ENCODE measurements at regions not wholly inside any gene's neighbourhood (a gene's known extent, or its start where the extent isn't known, plus 50 kb on each side); places are given as distances from the start of the nearest gene placed in this dataset.
"Not testable (repeated sequence)": the region's sequence is repeated elsewhere in the genome, so short reads cannot be mapped to it uniquely, and the experiment has no call there.

DNA sequence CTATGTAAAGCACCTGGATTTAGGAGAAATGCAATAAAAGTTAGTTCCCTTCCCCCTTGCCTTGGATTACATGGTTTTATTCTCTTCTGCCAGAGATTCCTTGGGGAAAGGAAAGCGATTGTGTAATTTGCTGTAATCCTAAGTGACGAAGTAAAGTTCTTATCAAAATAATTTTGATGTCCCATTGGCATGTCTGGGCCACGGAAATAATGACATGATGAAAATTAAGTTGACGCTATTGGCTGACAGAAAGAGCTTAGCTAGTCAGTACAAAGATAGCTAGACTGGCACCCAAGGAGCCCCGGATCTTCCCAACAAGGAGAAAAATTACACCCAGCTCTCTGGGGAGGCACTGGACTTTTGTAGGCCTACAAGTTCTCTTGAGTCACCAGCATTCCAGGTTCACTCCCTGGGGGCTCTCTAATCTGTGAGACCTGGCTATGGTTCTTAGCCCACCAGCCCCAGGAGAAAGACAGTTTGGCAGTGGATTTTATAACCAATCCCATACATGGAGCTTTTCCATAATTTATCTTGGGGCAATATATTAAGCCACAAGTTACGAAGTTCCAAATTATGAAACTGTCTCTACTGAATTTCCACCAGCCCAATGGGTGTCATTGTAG lies 59.9 kb downstream of the FOXA2 start:
- Histone ChIP-seq H3K27ac (no peak overlapping the region), H3K27me3 (peaks cover 0 to 40% (median 0%) of the 10 kb centered on the region in 4 donors), H3K9me3 (no peaks in the 10 kb centered on the region), H3K4me1 (no peaks in the 10 kb centered on the region), H3K4me3 (no peak overlapping the region), H3K36me3 (no peaks in the 10 kb centered on the region)
- DNase-seq, result no peak
- TF ChIP-seq, protein P1, sequence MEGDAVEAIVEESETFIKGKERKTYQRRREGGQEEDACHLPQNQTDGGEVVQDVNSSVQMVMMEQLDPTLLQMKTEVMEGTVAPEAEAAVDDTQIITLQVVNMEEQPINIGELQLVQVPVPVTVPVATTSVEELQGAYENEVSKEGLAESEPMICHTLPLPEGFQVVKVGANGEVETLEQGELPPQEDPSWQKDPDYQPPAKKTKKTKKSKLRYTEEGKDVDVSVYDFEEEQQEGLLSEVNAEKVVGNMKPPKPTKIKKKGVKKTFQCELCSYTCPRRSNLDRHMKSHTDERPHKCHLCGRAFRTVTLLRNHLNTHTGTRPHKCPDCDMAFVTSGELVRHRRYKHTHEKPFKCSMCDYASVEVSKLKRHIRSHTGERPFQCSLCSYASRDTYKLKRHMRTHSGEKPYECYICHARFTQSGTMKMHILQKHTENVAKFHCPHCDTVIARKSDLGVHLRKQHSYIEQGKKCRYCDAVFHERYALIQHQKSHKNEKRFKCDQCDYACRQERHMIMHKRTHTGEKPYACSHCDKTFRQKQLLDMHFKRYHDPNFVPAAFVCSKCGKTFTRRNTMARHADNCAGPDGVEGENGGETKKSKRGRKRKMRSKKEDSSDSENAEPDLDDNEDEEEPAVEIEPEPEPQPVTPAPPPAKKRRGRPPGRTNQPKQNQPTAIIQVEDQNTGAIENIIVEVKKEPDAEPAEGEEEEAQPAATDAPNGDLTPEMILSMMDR (IDR thresholded peaks at IDR 0.05), result no peak
- TF ChIP-seq POLR2A (IDR thresholded peaks at IDR 0.05), result no peak
- intact Hi-C loops (cut with DNase I), result no loop called here
- WGBS, 2 donors, result 63 to 65% methylated on average over 6 of the region's 6 CpGs

- Histone ChIP-seq H3K9me3 (no peaks in the 10 kb centered on the region), H3K4me1 (no peaks in the 10 kb centered on the region), H3K27ac (no peak overlapping the region), H3K27me3 (peaks cover 0 to 36% (median 0%) of the 10 kb centered on the region in 4 donors), H3K4me3 (no peak overlapping the region), H3K36me3 (no peaks in the 10 kb centered on the region)
- intact Hi-C loops (cut with DNase I), result no loop called here
- no peak for DNase-seq
- TF ChIP-seq, protein P1 (IDR thresholded peaks at IDR 0.05), result no peak
- TF ChIP-seq POLR2A (IDR thresholded peaks at IDR 0.05), result no peak
- 72 to 78% methylated on average over 15 of the region's 15 CpGs for WGBS, 2 donors
Observed at GRCh38 chr20:22523499-22524392, 60.6 kb downstream of the FOXA2 start.

GRCh38 chr20:22523128-22523498 lies 61.3 kb downstream of the FOXA2 start:
- DNase-seq, result no peak
- intact Hi-C loops (cut with DNase I), result no loop called here
- Histone ChIP-seq H3K27me3 (peaks cover 0 to 36% (median 0%) of the 10 kb centered on the region in 4 donors), H3K27ac (no peak overlapping the region), H3K36me3 (no peaks in the 10 kb centered on the region), H3K4me3 (no peak overlapping the region), H3K4me1 (no peaks in the 10 kb centered on the region), H3K9me3 (no peaks in the 10 kb centered on the region)
- 80 to 85% methylated on average over 7 of the region's 7 CpGs for WGBS, 2 donors
- TF ChIP-seq, protein P1 (IDR thresholded peaks at IDR 0.05), result no peak
- no peak for TF ChIP-seq POLR2A (IDR thresholded peaks at IDR 0.05)

DNA sequence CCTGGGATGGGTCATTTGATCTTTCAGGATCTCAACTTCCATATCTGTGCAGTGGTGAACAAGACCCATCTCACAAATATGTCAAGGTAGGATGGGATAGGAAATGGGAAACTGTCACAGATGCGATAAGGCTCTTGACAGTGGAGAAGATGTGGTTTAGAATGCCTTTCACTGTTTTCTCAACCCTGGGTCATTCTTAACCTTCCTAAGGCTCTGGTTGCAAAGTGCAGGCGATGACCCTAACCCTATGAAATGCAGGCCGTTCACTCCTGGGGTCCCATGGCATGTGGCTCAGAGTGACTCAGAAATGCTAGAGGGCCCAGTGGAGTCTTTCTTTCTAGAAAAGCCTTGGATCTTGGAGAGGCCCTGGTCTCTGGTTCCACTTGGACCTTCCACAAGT lies 61.7 kb downstream of the FOXA2 start:
- intact Hi-C loops (cut with DNase I), result no loop called here
- Histone ChIP-seq H3K27ac (no peak overlapping the region), H3K9me3 (no peaks in the 10 kb centered on the region), H3K27me3 (peaks cover 0 to 36% (median 0%) of the 10 kb centered on the region in 4 donors), H3K4me3 (no peak overlapping the region), H3K36me3 (no peaks in the 10 kb centered on the region), H3K4me1 (no peaks in the 10 kb centered on the region)
- 77 to 92% methylated on average over 3 of the region's 3 CpGs for WGBS, 2 donors
- DNase-seq, result no peak
- TF ChIP-seq POLR2A (IDR thresholded peaks at IDR 0.05), result no peak
- TF ChIP-seq, protein P1 (IDR thresholded peaks at IDR 0.05), result no peak

- peaks cover 0 to 36% (median 0%) of the 10 kb centered on the region in 4 donors for H3K27me3 ChIP-seq
- H3K4me3 ChIP-seq; H3K4me1 ChIP-seq; H3K27ac ChIP-seq; H3K36me3 ChIP-seq; H3K9me3 ChIP-seq; DNase-seq; intact Hi-C loops (cut with DNase I): not testable (repeated sequence)
- 78 to 87% methylated on average over 5 to 12 of the region's 12 CpGs for WGBS, 2 donors
Observed at GRCh38 chr20:22521940-22522339, 62.4 kb downstream of the FOXA2 start.
